Right lobe of liver (tissue), 4 donors: ENCODE measurements at regions not wholly inside any gene's neighbourhood (a gene's known extent, or its start where the extent isn't known, plus 50 kb on each side); places are given as distances from the start of the nearest gene placed in this dataset.

Source experiments
- CTCF ChIP-seq, 4 donors: fragments of 200-600 bp in 3 of 4; fragments of 450-650 bp in 1 of 4; IDR thresholded peaks; one replicate each; pipeline versions ENCODE4 v1.5.1 to v1.8.0; 2016 to 2022; ENCODE audit warnings: antibody characterized with exemption in 4 of 4, mild to moderate bottlenecking in 2 of 4
- POLR2A ChIP-seq: fragments of 450-650 bp; IDR thresholded peaks from one replicate; pipeline ENCODE4 v1.6.1; 2017; ENCODE audit warnings: antibody characterized with exemption, mild to moderate bottlenecking
- donor health status: DM: no; HTN: no; CAD: no.
- donor health status: DM: no; HTN: no; CAD: no.
- donor health status: DM: no; HTN: yes; CAD: no.

DNA sequence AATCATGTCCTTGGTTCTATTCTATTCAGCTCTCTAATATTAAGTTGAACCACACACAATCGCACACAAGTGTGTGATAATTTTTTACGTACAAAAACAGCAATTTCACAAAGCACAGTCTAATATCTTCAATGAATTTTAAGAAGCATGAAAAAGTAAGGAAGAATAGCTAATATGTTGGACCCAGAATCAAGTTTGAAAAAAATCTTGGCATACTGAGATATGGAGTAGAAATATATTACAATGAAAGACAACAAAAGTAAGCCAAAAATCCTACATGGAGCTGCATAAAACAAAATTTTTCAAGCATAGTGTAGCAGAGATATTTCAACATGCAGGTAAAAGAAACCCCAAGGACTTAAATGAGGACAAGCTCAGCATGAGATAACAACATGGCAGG lies 219.1 kb upstream of the RND3 start:
- TF ChIP-seq POLR2A (no peak), CTCF (IDR thresholded peaks at IDR 0.05) (no peak)
